ENCODE measurements at regions not wholly inside any gene's neighbourhood (a gene's known extent, or its start where the extent isn't known, plus 50 kb on each side); places are given as distances from the start of the nearest gene placed in this dataset.

DNA sequence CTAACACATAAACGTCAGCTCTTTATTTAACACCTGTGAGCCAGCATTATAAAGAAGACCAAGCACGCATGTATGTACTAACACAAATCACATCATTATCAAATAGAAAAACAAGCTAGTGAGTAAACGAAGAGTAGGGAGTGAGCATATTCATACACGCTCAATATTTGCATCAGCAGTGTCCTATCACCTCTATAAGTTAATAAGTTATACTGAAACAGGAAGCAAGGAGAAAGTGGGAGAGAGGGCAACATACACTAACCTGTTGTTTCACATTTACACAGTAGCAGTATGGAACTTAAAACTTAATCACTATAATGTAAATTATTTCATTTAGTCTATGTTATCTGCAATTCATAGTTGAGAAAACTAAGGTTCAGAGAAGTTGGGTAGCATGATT, 321.5 kb upstream of the TANK start:
- no peak for TF ChIP-seq RXRA (IDR thresholded peaks at IDR 0.05; ENCODE audit: borderline replicate concordance, low read depth)
- no peak for TF ChIP-seq TEAD4 (IDR thresholded peaks at IDR 0.05; ENCODE audit: borderline replicate concordance, insufficient read depth)

Measured in SK-N-SH (cell line).